ENCODE measurements at regions not wholly inside any gene's neighbourhood (a gene's known extent, or its start where the extent isn't known, plus 50 kb on each side); places are given as distances from the start of the nearest gene placed in this dataset.
"Not testable (repeated sequence)": the region's sequence is repeated elsewhere in the genome, so short reads cannot be mapped to it uniquely, and the experiment has no call there.

GRCh38 chr10:64044098-64044497, 522.9 kb downstream of the REEP3 start:
- intact Hi-C loops (cut with DNase I) = no loop called here
- H3K27ac ChIP-seq = no peak overlapping the region
- no peaks in the 10 kb centered on the region for H3K36me3 ChIP-seq
- H3K9me3 ChIP-seq = no peaks in the 10 kb centered on the region
- DNase-seq = no peak
- WGBS, 2 donors = 94 to 99% methylated on average over 2 of the region's 2 CpGs
- H3K27me3 ChIP-seq = no peaks in the 10 kb centered on the region
- no peak overlapping the region for H3K4me3 ChIP-seq
- peaks cover 0 to 7% (median 6%) of the 10 kb centered on the region in 4 donors for H3K4me1 ChIP-seq
- TF ChIP-seq POLR2A (IDR thresholded peaks at IDR 0.05) (no peak), EP300 (IDR thresholded peaks at IDR 0.05) (no peak), POLR2AphosphoS5 (IDR thresholded peaks at IDR 0.05) (no peak), CTCF (IDR thresholded peaks at IDR 0.05) (no peak)

DNA sequence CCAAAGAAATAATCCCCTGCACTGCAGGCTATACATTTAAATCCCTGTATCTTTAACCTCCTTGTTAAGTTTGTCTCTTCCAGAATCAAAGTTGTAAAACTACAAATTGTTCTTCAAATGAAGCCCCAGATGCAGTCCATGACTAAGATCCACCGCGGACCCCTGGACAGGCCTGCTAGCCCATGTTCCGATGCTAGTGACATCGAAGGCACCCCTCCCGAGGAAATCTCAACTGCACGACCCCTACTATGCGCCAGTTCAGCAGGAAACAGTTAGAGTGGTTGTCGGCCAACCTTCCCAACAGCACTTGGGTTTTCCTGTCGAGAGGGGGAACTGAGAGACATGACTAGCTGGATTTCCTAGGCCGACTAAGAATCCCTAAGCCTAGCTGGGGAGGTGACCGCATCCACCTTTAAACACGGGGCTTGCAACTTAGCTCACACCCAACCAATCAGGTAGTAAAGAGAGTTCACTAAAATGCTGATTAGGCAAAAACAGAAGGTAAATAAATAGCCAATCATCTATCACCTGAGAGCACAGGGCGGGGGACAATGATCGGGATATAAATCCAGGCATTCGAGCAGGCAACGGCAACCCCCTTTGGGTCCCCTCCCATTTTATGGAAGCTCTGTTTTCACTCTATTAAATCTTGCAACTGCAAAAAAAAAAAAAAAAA, 523.9 kb downstream of the REEP3 start:
- DNase-seq; H3K4me1 ChIP-seq; H3K36me3 ChIP-seq; H3K27me3 ChIP-seq; H3K9me3 ChIP-seq; intact Hi-C loops (cut with DNase I); H3K27ac ChIP-seq; H3K4me3 ChIP-seq: not testable (repeated sequence)
- WGBS, 2 donors = 89 to 92% methylated on average over 16 of the region's 16 CpGs

DNA sequence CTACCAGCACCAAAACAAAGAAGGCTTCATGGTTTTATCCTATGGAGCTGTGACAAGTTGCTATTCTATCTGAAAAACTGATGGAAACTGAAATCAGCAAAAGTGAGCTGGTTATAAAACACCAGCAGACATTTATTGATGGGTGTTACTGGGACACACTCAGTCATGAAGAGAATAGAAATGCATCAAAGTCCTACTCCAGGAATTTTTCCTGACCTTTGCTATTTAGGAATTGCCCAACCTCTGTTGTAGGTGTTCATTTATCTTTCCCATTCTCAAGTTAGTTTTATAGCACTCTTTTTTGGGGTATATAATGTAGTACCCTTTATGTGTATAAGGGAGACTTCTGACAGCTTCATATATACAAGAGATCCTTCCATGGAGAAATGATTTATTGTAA, 533.2 kb downstream of the REEP3 start:
- no peak for TF ChIP-seq POLR2A (IDR thresholded peaks at IDR 0.05)
- TF ChIP-seq POLR2AphosphoS5 (IDR thresholded peaks at IDR 0.05) = no peak
- TF ChIP-seq CTCF (IDR thresholded peaks at IDR 0.05) = no peak
- no peak for TF ChIP-seq EP300 (IDR thresholded peaks at IDR 0.05)
- H3K4me3 ChIP-seq = no peak overlapping the region
- no peaks in the 10 kb centered on the region for H3K9me3 ChIP-seq
- H3K4me1 ChIP-seq = no peaks in the 10 kb centered on the region
- H3K27me3 ChIP-seq = no peaks in the 10 kb centered on the region
- H3K36me3 ChIP-seq = no peaks in the 10 kb centered on the region
- no peak for DNase-seq
- H3K27ac ChIP-seq = no peak overlapping the region
- intact Hi-C loops (cut with DNase I) = no loop called here

GRCh38 chr10:64059884-64060283, 538.7 kb downstream of the REEP3 start:
- Histone ChIP-seq H3K4me1 (no peaks in the 10 kb centered on the region), H3K9me3 (no peaks in the 10 kb centered on the region), H3K36me3 (no peaks in the 10 kb centered on the region), H3K27me3 (no peaks in the 10 kb centered on the region), H3K4me3 (no peak overlapping the region), H3K27ac (no peak overlapping the region)
- DNase-seq = no peak
- TF ChIP-seq EP300 (IDR thresholded peaks at IDR 0.05) (no peak), CTCF (IDR thresholded peaks at IDR 0.05) (no peak), POLR2A (IDR thresholded peaks at IDR 0.05) (no peak), POLR2AphosphoS5 (IDR thresholded peaks at IDR 0.05) (no peak)
- intact Hi-C loops (cut with DNase I) = no loop called here
- WGBS, 2 donors = 83 to 94% methylated on average over 1 of the region's 1 CpG

GRCh38 chr10:64060389-64060788, 539.2 kb downstream of the REEP3 start:
- Histone ChIP-seq H3K9me3 (no peaks in the 10 kb centered on the region), H3K27me3 (no peaks in the 10 kb centered on the region), H3K4me1 (no peaks in the 10 kb centered on the region), H3K36me3 (no peaks in the 10 kb centered on the region), H3K4me3 (no peak overlapping the region), H3K27ac (no peak overlapping the region)
- intact Hi-C loops (cut with DNase I) = no loop called here
- WGBS, 2 donors = 88 to 95% methylated on average over 7 of the region's 7 CpGs
- no peak for DNase-seq
- TF ChIP-seq CTCF (IDR thresholded peaks at IDR 0.05) (no peak), POLR2AphosphoS5 (IDR thresholded peaks at IDR 0.05) (no peak), POLR2A (IDR thresholded peaks at IDR 0.05) (no peak), EP300 (IDR thresholded peaks at IDR 0.05) (no peak)
